GM19455 (cell line): ENCODE measurements at regions not wholly inside any gene's neighbourhood (a gene's known extent, or its start where the extent isn't known, plus 50 kb on each side); places are given as distances from the start of the nearest gene placed in this dataset.
"Not testable (repeated sequence)": the region's sequence is repeated elsewhere in the genome, so short reads cannot be mapped to it uniquely, and the experiment has no call there.

Source experiments
- ATAC-seq: cut with Tn5 transposase; IDR thresholded peaks from one replicate; pipeline ENCODE4 v1.9.1; 2021; ENCODE audit not compliant: unreplicated experiment

DNA sequence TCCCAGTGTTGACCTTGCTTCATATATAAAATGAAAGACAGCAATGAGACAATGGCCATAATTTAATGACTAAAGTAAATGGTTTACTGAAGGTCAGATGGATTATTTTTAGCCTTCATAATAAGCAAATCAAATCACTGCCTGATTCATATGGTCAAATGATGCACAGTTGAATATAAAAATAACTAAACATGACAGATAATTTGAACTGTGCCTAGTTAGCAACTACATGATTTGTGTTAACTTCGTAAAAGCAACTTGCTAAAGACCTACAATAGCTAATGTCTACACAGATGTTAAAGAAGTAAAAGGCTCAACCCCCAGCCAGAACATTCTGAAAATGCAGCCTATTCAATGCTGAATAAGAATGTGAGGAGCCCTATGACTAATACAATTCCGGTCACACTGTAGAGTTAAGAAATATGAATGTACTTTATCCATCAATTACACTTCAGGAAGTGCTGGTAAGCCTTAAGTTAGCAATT lies 590.8 kb upstream of the CDH2 start:
- no peak for ATAC-seq

DNA sequence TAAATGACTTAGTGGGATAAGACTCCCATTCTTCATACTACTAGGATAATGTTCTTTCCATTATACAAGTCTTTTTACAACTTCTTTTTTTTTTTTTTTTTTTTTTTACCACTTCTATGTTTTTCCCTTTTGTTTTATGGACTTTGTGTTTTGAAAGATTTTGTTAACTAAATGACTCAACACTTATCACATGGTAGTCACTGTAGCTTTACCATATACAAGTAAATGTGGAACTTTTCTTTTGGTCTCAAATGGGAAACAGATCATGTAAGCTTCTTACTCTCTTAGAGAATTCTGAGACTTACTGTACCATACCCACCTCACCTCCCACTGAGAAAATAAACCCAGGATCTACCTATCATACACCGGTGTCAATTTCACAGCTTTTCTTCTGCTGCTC lies 590.3 kb upstream of the CDH2 start:
- ATAC-seq, result no peak

DNA sequence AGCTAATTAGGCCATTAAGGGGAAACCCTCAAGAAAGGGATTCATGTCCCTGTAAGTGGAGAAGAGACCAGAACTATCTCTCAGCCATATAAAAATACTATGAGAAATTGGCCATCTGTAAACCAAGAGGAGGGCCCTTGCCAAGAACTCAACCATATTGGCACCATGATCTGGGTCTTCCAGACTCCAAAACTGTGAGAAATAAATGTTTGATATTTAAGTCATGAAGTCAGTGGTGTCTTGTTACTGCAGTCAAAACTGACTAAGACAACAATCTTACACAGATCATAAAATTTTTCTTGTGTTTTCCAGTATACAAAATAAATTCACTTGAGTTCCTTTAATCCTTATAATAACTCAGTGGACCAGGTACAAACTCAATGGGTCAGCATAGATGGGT lies 589.8 kb upstream of the CDH2 start:
- no peak for ATAC-seq

DNA sequence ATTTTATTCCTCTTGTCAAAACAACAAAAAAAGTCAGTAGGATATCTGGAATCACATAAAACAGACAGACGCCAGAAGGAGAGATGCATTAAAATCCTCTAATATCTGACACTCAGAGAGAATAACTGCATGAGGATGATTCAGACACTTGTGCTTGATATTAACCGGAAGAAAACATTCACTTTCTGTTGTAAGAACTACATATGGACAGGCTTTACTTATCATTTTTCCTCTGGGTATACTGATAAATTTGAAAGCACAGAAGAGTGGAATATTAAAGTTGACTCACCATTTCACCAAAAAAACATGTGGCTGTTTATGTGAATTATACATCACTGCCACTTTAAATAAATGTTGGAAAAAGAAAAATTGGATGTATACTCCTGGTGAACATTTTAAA lies 589.1 kb upstream of the CDH2 start:
- no peak for ATAC-seq

DNA sequence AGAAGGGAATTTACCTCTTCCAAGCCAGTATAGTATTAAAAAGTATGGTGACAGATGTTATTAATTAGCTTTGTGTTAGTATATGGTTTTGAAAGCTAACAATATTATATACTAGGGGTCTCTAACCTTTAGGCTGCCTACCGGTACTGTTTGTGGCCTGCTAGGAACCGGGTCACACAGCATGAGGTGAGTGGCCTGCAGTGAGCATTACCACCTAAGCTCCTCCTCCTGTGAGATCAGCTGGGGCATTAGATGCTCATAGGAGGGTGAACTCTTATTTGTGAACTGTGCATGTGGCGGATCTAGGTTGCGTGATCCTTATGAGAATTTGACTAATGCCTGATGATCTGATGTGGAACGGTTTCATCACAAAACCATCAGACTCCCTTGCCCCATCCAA lies 583.4 kb upstream of the CDH2 start:
- no peak for ATAC-seq

DNA sequence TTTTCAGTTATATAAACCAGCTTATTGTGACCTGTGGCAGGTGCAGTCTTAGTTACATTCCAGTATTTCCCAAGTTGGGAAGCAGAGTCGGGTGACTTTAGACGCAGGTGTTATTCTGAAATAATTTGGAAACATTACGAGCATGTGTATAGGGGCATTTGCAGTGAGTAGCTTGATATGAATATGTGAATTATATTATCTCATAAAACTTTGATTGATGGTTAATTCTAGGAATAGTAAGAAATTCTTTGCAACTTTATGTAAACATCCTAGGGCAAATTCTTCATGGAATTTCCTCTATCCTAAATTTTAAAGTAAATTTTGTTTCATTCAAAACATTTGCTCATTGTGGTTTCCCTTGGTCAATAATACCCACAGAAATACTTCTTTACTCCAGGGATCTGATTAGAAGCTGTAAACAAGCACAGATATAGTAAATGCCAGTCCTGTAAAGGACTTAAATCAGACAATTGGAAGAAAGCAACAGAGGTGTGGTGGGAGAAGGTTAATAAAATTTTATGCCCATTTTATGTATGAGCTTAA lies 580.6 kb upstream of the CDH2 start:
- no peak for ATAC-seq

DNA sequence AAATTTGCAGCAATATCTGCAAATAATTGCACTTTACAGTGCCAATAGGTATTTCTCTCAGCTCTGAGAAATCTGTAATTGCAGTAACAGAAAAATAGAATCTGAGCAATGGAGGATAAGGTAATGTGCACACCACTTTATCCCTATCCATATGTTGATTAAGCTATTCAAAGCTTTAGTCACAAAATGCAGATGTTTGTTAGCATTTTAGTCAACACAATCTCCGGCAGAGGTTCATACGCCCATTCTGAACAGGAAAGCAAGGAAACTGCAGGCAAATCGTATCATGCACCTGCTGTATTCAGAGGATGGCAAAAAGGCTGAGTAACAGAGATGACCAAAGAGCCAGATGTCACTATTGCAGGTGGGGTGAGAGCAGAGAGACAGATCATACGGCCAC lies 566.2 kb upstream of the CDH2 start:
- no peak for ATAC-seq

DNA sequence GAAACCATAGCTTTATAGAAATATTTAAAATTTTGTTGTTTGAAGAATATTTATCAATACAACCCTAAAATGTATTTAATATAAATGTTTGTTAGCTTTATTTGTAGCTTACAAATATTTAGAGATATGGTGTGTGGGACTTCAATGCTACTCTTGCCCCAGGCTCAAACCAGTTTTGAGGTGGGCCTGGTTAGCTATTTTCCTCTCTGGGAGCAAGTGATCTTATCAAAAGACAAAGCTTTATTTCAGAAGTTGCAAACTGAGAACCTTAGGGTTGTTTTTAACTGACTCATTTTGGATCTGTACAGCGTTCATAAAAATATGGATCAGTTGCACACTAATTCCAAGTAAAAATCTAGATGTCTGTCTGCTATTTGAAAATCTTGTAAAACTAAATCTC lies 563.6 kb upstream of the CDH2 start:
- ATAC-seq, result no peak

DNA sequence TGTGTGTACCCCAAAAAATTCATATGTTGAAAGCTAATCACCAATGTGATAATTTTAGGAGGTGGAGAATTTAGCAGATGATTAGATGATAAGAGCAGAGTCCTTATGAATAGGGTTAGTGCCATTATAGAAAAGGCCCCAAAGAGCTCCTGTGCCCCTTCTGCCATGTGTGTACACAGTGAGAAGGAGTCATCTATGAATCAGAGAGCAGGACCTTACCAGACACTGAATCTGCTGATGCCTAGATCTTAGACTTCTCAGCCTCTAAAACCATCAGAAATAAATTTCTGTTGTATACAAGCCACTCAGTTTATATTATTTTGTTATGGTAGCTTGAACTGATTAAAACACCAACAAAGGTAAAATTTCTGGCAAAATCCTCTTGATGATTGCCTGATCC lies 560.0 kb upstream of the CDH2 start:
- ATAC-seq, result no peak

DNA sequence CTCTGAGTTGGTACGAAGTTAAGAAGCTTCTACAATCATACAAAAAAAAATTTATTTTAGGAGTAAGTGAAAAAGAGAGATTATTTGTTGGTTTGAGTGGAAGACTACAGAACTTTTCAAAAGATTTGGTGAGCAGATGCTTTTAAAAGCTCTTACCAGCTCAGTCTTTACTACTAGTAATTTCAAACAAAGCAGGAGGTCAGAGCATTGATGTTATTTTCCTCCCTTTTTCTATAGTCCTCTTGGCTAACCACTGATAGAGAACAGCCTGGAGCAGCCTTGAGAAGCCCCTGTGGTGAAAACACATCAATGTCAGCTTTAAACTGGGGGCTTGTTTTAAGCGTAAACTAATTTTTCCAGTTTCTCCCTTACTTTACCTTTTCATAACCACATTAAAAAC lies 559.3 kb upstream of the CDH2 start:
- ATAC-seq, result no peak

DNA sequence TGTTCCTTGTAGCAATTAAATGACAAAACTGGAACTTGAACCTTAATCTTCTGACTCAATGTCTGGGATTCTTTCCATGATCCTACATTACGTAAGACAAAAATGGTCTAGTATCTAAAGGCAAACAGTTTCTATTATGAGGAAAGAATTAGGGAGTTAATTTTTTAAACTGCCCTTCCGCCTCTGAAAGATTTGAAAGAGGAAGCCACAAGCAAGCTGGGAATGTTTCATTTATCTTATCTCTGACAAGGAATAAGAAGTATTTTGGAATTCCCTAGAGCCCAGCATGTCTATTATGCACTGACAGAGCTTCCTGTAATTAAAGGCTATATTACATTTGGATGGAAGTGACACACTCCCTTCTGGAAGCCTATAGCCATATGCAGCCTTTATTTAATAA lies 558.8 kb upstream of the CDH2 start:
- ATAC-seq, result no peak

DNA sequence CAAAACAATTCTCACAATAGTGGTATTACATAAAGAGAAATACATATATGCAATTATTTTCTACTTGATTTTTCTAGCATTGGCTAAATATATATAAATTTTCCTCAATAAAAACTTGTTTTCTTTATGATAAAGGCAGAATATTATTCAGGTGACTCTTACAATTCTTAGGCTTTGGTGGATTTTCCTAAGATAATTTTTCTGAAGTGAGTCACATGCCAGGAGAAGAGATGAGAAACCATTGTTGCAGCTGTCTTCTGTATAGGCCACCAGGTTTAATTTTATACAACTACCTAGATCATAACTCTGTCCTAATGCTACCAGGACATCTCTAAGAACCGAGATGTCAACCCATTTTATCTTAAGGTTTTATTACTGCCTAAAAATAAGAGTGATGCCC lies 552.4 kb upstream of the CDH2 start:
- ATAC-seq, result no peak

DNA sequence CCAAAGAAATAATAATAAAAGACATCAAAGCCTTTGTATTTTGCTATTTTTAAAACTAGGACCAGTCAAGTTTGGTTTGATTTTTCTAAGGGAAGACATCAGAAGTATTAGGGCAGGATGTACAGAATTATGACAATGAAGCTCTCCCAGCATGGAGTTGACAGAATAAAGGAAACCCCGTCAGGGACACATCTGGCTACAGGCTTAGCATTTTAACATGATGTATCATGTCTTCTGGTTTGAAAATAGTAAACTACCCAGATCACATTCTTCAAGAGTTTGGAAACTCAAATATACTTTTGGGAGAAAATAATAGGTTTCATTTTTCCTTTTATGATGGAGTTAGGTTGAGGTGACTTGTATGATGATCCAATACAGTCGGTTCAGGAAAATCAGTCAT lies 552.0 kb upstream of the CDH2 start:
- ATAC-seq, result no peak

DNA sequence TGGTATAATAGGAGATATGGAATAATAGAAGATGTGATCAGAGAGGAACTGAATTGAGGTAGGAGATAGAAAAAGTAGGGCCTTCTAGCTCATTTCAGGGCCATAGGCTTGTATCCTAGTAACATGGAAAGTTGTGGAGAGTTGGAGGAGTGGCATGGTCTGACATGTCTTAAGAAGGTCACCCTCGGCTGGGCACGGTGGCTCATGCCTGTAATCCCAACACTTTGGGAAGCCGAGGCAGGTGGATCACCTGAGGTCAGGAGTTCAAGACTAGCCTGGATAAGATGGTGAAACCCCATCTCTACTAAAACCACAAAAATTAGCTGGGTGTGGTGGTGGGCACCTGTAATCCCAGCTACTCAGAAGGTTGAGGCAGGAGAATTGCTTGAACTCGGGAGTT lies 550.3 kb upstream of the CDH2 start:
- not testable (repeated sequence) for ATAC-seq

DNA sequence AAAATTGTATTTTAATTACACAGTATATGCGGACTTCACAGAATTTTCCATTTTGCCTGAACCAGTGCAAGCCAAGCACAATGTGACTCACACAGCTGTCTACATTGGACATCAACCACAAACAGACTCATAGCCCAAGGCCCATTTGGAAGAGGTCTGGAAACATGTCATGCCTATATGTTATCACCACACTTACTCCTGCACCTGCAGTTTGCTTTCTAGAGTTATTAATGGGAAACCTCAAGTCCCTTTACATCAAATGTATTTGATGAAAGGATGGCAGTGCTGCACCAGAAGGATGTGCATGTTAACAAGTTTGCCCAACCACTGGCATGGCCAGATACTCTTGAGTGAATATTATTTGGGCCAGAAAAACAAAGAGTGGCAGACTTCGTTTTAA lies 548.9 kb upstream of the CDH2 start:
- ATAC-seq, result no peak

DNA sequence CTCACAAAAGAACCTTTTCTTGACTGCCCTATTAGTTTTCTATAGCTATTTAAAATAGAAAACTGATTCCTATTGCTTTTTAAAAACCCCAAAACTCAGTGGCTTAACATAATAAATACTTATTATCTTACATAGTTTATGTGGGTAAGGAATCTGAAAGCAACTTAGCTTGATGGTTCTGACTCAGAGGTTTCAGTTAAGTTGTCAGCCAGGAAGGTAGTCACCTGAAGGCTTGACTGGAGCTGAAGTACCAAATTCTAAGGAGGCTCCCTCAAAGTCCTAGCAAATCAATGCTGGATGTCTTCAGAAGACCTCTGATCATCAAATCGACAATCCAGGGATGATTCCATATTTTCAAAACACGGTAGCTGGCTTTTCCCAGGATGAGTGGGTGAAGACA lies 546.6 kb upstream of the CDH2 start:
- ATAC-seq, result no peak

DNA sequence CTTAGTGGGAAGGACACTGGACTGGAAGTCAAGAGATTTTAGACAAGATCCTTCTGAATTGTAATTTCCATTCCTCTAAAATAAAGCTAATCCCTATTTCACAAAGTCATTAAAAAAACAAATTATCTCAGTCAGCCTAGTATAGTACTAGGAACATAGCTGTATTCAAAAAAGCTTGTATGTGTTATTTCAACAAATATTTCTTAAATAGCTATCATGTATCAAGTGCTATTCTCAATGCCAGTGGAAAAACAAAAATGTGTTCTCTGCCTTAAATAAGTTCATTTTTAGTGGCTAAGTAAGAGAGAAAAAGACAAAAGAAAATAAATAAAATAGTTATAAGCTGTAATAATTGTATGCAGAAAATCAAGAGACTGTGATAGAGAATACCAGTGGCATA lies 541.8 kb upstream of the CDH2 start:
- ATAC-seq, result no peak

DNA sequence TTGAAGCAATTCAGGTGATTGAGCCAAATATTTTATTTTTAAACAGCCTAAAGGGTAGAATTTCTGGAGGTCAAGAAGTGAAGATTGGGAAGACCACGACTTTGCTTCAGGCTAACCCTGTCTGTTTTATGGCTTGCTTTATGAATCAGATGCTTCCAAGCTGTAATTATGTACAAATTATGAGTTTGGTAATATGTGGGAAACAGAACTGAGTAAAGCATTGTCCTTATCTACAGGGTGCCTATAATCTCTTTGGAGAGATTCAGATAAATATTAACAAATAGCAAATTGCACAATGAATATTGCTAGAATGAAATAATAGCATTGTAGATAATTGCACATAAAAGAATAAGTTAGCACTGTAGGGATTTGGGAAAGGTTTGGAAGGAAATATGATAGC lies 539.4 kb upstream of the CDH2 start:
- no peak for ATAC-seq

DNA sequence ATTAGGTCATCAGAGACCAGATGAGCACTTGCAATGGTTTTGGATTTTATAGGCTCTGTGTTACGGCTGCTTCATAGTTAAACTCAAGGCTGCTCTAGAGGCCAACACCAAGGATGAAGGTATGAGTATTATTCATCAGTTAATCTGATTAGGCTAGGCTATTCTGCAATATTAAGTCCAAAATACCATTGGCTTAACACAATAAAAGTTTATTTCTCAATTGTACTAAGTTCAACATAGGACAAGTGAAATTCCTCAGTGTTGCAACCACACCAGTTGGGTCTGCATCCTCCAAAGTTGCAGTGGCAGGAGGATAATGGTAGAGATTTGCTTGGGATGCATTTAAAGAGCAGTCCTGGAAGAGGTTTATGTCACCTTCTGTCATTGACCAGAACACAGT lies 538.3 kb upstream of the CDH2 start:
- no peak for ATAC-seq

DNA sequence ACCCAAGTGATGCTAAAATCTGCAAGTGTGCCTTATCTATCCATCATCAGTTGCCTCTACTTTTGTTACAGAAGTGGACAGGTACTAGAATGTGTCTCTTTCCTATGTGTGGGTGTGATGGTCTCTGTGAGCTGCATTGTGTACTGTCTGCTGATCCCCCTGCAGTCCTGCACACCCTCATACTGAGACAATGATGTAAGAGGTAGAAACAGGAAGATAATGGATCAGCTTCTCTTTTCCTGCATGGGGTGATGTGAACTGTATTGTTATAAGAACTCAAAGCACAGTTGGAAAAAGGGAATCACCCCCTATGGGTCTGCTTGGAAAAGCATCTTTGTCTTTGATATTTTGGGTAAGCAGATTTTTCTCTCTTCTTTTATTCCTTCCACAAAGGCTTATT lies 537.6 kb upstream of the CDH2 start:
- no peak for ATAC-seq

DNA sequence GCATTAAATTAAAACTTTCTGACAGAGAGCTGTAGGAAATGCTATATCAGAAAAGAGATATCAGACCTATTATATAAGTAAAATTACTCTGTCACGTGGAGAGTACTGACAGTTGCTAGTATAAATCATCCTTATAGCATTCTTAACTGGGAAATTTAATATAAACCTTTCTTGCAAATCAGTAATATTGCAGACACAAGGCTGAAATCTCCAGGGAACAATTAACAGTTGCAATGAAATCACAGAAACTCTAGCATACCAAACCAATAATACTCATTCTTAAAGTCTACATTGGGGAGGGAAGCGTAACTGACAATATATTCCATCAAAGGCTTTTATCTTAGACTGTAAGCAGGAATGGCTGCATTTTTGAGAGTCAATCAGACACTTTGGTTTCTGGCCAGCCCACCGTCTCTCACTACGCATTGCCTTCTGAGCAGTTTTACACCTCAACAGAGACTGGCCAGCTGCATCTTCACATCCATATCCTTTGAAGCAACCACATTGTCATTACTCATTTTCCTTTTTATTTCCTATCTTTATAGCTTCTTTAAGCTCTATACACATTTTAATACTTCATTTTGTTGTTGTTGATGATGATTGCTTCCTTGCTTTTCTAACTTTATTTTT lies 536.0 kb upstream of the CDH2 start:
- ATAC-seq, result no peak

DNA sequence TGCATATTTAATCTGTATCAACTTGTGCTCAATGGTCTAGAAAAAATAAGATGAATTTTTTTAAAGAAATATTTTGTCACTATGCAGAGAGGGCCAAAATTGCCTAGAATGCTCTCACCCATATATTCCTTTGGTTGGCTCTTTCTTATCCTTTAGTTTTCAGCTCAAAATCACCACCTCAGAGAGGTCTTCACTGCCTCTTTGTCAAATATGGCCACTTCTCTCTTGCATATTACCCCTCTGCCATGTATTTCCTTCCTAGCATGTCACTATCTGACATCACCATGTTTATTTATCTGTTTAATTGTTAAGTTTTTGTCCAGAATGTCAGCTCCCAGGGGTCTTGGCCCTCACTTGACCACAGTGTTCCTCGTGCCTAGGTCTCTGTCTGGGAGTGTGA lies 535.2 kb upstream of the CDH2 start:
- ATAC-seq, result no peak

DNA sequence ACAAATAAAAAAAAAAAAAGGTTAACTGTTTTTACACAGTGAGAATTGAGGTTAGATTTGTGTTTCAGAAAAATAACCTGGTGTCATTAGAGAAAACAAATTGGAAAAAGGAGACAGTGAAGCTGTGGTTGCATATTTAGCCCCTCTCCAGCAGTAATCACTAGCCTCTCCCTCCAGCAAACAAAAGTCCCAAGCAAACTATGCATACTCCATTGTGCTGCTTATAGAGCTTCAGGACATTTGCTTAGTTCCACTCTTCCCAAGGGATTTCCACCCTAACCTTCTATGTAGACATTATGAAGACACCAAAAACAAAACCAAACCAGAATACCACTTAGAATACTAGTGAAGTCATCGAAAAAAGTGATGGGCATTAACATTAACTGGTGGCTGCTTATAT lies 534.2 kb upstream of the CDH2 start:
- ATAC-seq, result no peak
